NT2/D1 (cell line): ENCODE measurements at regions not wholly inside any gene's neighbourhood (a gene's known extent, or its start where the extent isn't known, plus 50 kb on each side); places are given as distances from the start of the nearest gene placed in this dataset.
"Not testable (repeated sequence)": the region's sequence is repeated elsewhere in the genome, so short reads cannot be mapped to it uniquely, and the experiment has no call there.

Experiments
- DNase-seq: peaks from one replicate; pipeline ENCODE4 v3.0.0-alpha.2; 2011; ENCODE audit warnings: low read depth, low spot score
- H3K27me3 ChIP-seq: 2 replicates; pipeline ENCODE4 v1.6.0; 2011; ENCODE audit warnings: mild to moderate bottlenecking; ENCODE audit not compliant: insufficient read length, insufficient read depth
- H3K36me3 ChIP-seq: 2 replicates; pipeline ENCODE4 v1.6.1; 2011; ENCODE audit warnings: mild to moderate bottlenecking, low read length, mixed read lengths; ENCODE audit not compliant: insufficient read depth, insufficient read length
- H3K4me1 ChIP-seq: 2 replicates; pipeline ENCODE4 v1.5.1; 2011; ENCODE audit not compliant: insufficient read depth, insufficient read length
- H3K4me3 ChIP-seq: 2 replicates; pipeline ENCODE4 v1.5.1; 2011; ENCODE audit warnings: low read depth; ENCODE audit not compliant: insufficient read length
- H3K9ac ChIP-seq: 2 replicates; pipeline ENCODE4 v1.6.0; 2011; ENCODE audit warnings: low read depth; ENCODE audit not compliant: insufficient read length
- H3K9me3 ChIP-seq: 2 replicates; pipeline ENCODE4 v1.5.1; 2011; ENCODE audit warnings: mild to moderate bottlenecking, low read length; ENCODE audit not compliant: insufficient read depth
- SUZ12 ChIP-seq: IDR thresholded peaks from 2 replicates; pipeline ENCODE4 v1.6.1; 2011; ENCODE audit not compliant: insufficient read length, insufficient read depth; ENCODE audit errors: extremely low read depth
- YY1 ChIP-seq: IDR thresholded peaks from 2 replicates; pipeline ENCODE4 v1.6.1; 2011; ENCODE audit not compliant: insufficient read length, insufficient read depth
- ZNF274 ChIP-seq: IDR thresholded peaks from 2 replicates; pipeline ENCODE4 v1.6.1; 2011; ENCODE audit warnings: mild to moderate bottlenecking, low read depth, low read length

GRCh38 chr10:4403638-4404252, 422.3 kb upstream of the AKR1E2 start:
- no peaks in the 10 kb centered on the region for H3K27me3 ChIP-seq
- no peaks in the 10 kb centered on the region for H3K9me3 ChIP-seq
- no peaks in the 10 kb centered on the region for H3K36me3 ChIP-seq
- no peaks in the 10 kb centered on the region for H3K4me1 ChIP-seq
- no peak for DNase-seq
- H3K9ac ChIP-seq = no peak overlapping the region
- no peak for TF ChIP-seq YY1
- no peak for TF ChIP-seq ZNF274
- no peak for TF ChIP-seq SUZ12
- H3K4me3 ChIP-seq = no peak overlapping the region

- not testable (repeated sequence) for DNase-seq, H3K36me3 ChIP-seq, H3K9me3 ChIP-seq
Observed at GRCh38 chr10:4401080-4401479, 424.9 kb upstream of the AKR1E2 start.

GRCh38 chr10:4399556-4399955, 426.5 kb upstream of the AKR1E2 start:
- H3K4me1 ChIP-seq = no peaks in the 10 kb centered on the region
- no peak for DNase-seq
- TF ChIP-seq YY1 = no peak
- TF ChIP-seq ZNF274 = no peak
- H3K9me3 ChIP-seq = no peaks in the 10 kb centered on the region
- no peaks in the 10 kb centered on the region for H3K36me3 ChIP-seq
- H3K9ac ChIP-seq = no peak overlapping the region
- H3K4me3 ChIP-seq = no peak overlapping the region
- no peaks in the 10 kb centered on the region for H3K27me3 ChIP-seq

More at GRCh38 chr10:4401080-4401479, 424.9 kb upstream of the AKR1E2 start:
- H3K4me1 ChIP-seq, H3K9ac ChIP-seq, H3K27me3 ChIP-seq, H3K4me3 ChIP-seq: not testable (repeated sequence)

- no peaks in the 10 kb centered on the region for H3K27me3 ChIP-seq
- H3K4me3 ChIP-seq = no peak overlapping the region
- no peaks in the 10 kb centered on the region for H3K4me1 ChIP-seq
- H3K9me3 ChIP-seq = no peaks in the 10 kb centered on the region
- no peak for DNase-seq
- no peaks in the 10 kb centered on the region for H3K36me3 ChIP-seq
- TF ChIP-seq SUZ12 = no peak
- no peak for TF ChIP-seq ZNF274
- no peak for TF ChIP-seq YY1
- H3K9ac ChIP-seq = no peak overlapping the region
Observed at GRCh38 chr10:4398602-4399001, 427.4 kb upstream of the AKR1E2 start.

GRCh38 chr10:4397337-4397736, 428.7 kb upstream of the AKR1E2 start:
- H3K4me3 ChIP-seq = no peak overlapping the region
- DNase-seq = no peak
- H3K36me3 ChIP-seq = no peaks in the 10 kb centered on the region
- H3K9me3 ChIP-seq = no peaks in the 10 kb centered on the region
- H3K4me1 ChIP-seq = no peaks in the 10 kb centered on the region
- TF ChIP-seq SUZ12 (no peak), YY1 (no peak), ZNF274 (no peak)
- no peaks in the 10 kb centered on the region for H3K27me3 ChIP-seq
- no peak overlapping the region for H3K9ac ChIP-seq

GRCh38 chr10:4396401-4397283, 429.4 kb upstream of the AKR1E2 start:
- H3K36me3 ChIP-seq = no peaks in the 10 kb centered on the region
- H3K27me3 ChIP-seq = no peaks in the 10 kb centered on the region
- H3K9me3 ChIP-seq = no peaks in the 10 kb centered on the region
- H3K4me3 ChIP-seq = no peak overlapping the region
- no peaks in the 10 kb centered on the region for H3K4me1 ChIP-seq
- DNase-seq = no peak
- TF ChIP-seq YY1 (no peak), ZNF274 (no peak), SUZ12 (no peak)
- no peak overlapping the region for H3K9ac ChIP-seq

GRCh38 chr10:4395731-4396130, 430.3 kb upstream of the AKR1E2 start:
- H3K27me3 ChIP-seq = no peaks in the 10 kb centered on the region
- TF ChIP-seq YY1 (no peak), ZNF274 (no peak)
- H3K9me3 ChIP-seq = no peaks in the 10 kb centered on the region
- H3K9ac ChIP-seq = no peak overlapping the region
- no peak overlapping the region for H3K4me3 ChIP-seq
- H3K36me3 ChIP-seq = no peaks in the 10 kb centered on the region
- DNase-seq = no peak
- H3K4me1 ChIP-seq = no peaks in the 10 kb centered on the region

GRCh38 chr10:4394455-4394854, 431.6 kb upstream of the AKR1E2 start:
- H3K9me3 ChIP-seq, DNase-seq, H3K9ac ChIP-seq: not testable (repeated sequence)

More at GRCh38 chr10:4394455-4394854, 431.6 kb upstream of the AKR1E2 start:
- not testable (repeated sequence) for H3K27me3 ChIP-seq, H3K4me3 ChIP-seq, H3K4me1 ChIP-seq, H3K36me3 ChIP-seq
